ENCODE measurements at regions not wholly inside any gene's neighbourhood (a gene's known extent, or its start where the extent isn't known, plus 50 kb on each side); places are given as distances from the start of the nearest gene placed in this dataset.
A peak's percentile ranks its signal among the peaks of the same experiment; 100 is the strongest.

DNA sequence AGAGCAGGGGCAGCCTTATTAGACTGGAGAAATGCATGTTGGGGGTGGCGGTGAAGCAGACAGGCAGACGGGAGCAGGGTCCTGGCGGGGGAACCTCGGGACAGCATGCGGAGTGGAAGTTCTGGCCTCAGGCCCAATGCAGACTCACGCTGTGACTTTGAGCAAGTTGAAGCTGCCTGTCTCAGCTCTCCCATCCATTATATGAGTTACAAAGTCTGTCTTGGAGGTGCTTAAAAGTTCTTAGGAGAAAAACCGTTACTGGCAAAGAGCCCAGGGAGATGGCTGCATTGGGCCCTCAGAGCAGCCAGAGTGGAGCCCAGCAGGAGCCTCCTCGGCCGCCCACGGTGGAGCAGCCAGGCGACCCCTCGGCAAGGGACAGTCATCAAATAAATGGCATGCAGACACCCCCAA is 509.5 kb downstream of the PLXNA4 start:
- no peak for TF ChIP-seq CTCF (IDR thresholded peaks at IDR 0.05)
- no peak for TF ChIP-seq SIN3A (IDR thresholded peaks at IDR 0.05; ENCODE audit: borderline replicate concordance, low read depth, low read length)
- no peak for TF ChIP-seq EZH2phosphoT487 (IDR thresholded peaks at IDR 0.05; ENCODE audit: borderline replicate concordance, low read depth)
- TF ChIP-seq POLR2AphosphoS5 (IDR thresholded peaks at IDR 0.05; ENCODE audit: low read depth, low read length) = peak; percentile 67; the same call in 1 of the 2 replicates
- no peak for TF ChIP-seq MXI1 (IDR thresholded peaks at IDR 0.05; ENCODE audit: low read depth, low read length)
- TF ChIP-seq, protein P1, sequence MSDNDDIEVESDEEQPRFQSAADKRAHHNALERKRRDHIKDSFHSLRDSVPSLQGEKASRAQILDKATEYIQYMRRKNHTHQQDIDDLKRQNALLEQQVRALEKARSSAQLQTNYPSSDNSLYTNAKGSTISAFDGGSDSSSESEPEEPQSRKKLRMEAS (IDR thresholded peaks at IDR 0.05; ENCODE audit: low read depth) = peak; percentile 87
- TF ChIP-seq SMC3 (IDR thresholded peaks at IDR 0.05; ENCODE audit: low read depth, low read length) = no peak; the same call in 1 of the 2 replicates
- TF ChIP-seq EP300 (IDR thresholded peaks at IDR 0.05; ENCODE audit: borderline replicate concordance in 1 of 2, low read depth in 1 of 2, low read length in 1 of 2) = peak in 1 of 2 experiments; percentile 84; a peak in 2 of 4 replicates
- TF ChIP-seq, protein P2, sequence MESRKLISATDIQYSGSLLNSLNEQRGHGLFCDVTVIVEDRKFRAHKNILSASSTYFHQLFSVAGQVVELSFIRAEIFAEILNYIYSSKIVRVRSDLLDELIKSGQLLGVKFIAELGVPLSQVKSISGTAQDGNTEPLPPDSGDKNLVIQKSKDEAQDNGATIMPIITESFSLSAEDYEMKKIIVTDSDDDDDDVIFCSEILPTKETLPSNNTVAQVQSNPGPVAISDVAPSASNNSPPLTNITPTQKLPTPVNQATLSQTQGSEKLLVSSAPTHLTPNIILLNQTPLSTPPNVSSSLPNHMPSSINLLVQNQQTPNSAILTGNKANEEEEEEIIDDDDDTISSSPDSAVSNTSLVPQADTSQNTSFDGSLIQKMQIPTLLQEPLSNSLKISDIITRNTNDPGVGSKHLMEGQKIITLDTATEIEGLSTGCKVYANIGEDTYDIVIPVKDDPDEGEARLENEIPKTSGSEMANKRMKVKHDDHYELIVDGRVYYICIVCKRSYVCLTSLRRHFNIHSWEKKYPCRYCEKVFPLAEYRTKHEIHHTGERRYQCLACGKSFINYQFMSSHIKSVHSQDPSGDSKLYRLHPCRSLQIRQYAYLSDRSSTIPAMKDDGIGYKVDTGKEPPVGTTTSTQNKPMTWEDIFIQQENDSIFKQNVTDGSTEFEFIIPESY (IDR thresholded peaks at IDR 0.05; ENCODE audit: borderline replicate concordance, low read depth) = no peak
- no peak for TF ChIP-seq RFX5 (IDR thresholded peaks at IDR 0.05; ENCODE audit: low read length)
- no peak for TF ChIP-seq GATA2 (CRISPR knock-in tag; IDR thresholded peaks at IDR 0.05)

Measured in SK-N-SH (cell line).